WTC11 (cell line): ENCODE measurements at regions not wholly inside any gene's neighbourhood (a gene's known extent, or its start where the extent isn't known, plus 50 kb on each side); places are given as distances from the start of the nearest gene placed in this dataset.

Source experiments
- ATAC-seq: fragments of 200-7000 bp; cut with Tn5 transposase; 2 replicates; pipeline ENCODE4 v1.10.0; 2021; ENCODE audit warnings: mild to moderate bottlenecking, moderate library complexity
- CTCF ChIA-PET: fragments of 300-600 bp; sonication (Branson Sonifier 250); formaldehyde crosslinking; loops from one replicate; lab custom pipeline; 2021; ENCODE audit warnings: antibody characterized with exemption; lab: Charles Lee
- POLR2A ChIA-PET: fragments of 350-600 bp; sonication (Branson Sonifier 250); formaldehyde crosslinking; loops from one replicate; lab custom pipeline; 2021; ENCODE audit warnings: antibody characterized with exemption; lab: Charles Lee
- DNase-seq: peaks from one replicate; pipeline ENCODE4 v3.0.0; 2021; ENCODE audit warnings: low spot score
- H3K27ac Mint-ChIP-seq: 2 replicates; pipeline ENCODE4 v1.8.0; 2021; ENCODE audit warnings: mixed read lengths
- H3K27me3 Mint-ChIP-seq: 2 replicates; pipeline ENCODE4 v1.8.0; 2021; ENCODE audit warnings: low read depth, mild to moderate bottlenecking, moderate library complexity, mixed read lengths
- H3K36me3 Mint-ChIP-seq: 2 replicates; pipeline ENCODE4 v1.8.0; 2021; ENCODE audit warnings: mixed read lengths
- H3K4me1 Mint-ChIP-seq: 2 replicates; pipeline ENCODE4 v1.8.0; 2022; ENCODE audit warnings: mixed read lengths
- H3K4me3 Mint-ChIP-seq: 2 replicates; pipeline ENCODE4 v1.8.0; 2021; ENCODE audit warnings: mild to moderate bottlenecking, moderate library complexity, mixed read lengths
- H3K9me3 Mint-ChIP-seq: 2 replicates; pipeline ENCODE4 v1.8.0; 2021; ENCODE audit warnings: mixed read lengths
- E2F4 ChIP-seq: sonication (generic); formaldehyde crosslinking; IDR thresholded peaks from 2 replicates; pipeline ENCODE4 v1.8.1; 2022; ENCODE audit warnings: low read depth, mild to moderate bottlenecking, moderate library complexity, missing genetic modification reagents, borderline replicate concordance
- ESRRA ChIP-seq: sonication (generic); formaldehyde crosslinking; IDR thresholded peaks from 2 replicates; pipeline ENCODE4 v1.8.1; 2022; ENCODE audit warnings: mild to moderate bottlenecking, missing genetic modification reagents, borderline replicate concordance
- GTF2I ChIP-seq: fragments of 250-450 bp; sonication (Bioruptor Pico); conservative IDR thresholded peaks from 2 replicates; pipeline ENCODE4 v1.4.0; 2021; ENCODE audit warnings: mild to moderate bottlenecking
- HMGXB4 ChIP-seq: sonication (generic); formaldehyde crosslinking; IDR thresholded peaks from 2 replicates; pipeline ENCODE4 v1.8.1; 2023; ENCODE audit warnings: mild to moderate bottlenecking, moderate library complexity, missing genetic modification reagents
- NR2C2 ChIP-seq: sonication (generic); formaldehyde crosslinking; IDR thresholded peaks from 2 replicates; pipeline ENCODE4 v1.8.0; 2022; ENCODE audit warnings: mild to moderate bottlenecking, missing genetic modification reagents
- NR3C1 ChIP-seq: sonication (generic); formaldehyde crosslinking; conservative IDR thresholded peaks from 2 replicates; pipeline ENCODE4 v1.8.1; 2023; ENCODE audit warnings: low read depth, mild to moderate bottlenecking, missing genetic modification reagents
- USF2 ChIP-seq: sonication (generic); formaldehyde crosslinking; IDR thresholded peaks from 2 replicates; pipeline ENCODE4 v1.8.1; 2023; ENCODE audit warnings: mild to moderate bottlenecking, missing genetic modification reagents, moderate library complexity
- ZBTB21 ChIP-seq: sonication (generic); formaldehyde crosslinking; IDR thresholded peaks from 2 replicates; pipeline ENCODE4 v1.8.1; 2023; ENCODE audit warnings: mild to moderate bottlenecking, missing genetic modification reagents, borderline replicate concordance
- ZNF425 ChIP-seq: fragments of 250-450 bp; sonication (Bioruptor Pico); conservative IDR thresholded peaks from 2 replicates; pipeline ENCODE4 v1.9.0; 2021; ENCODE audit warnings: mild to moderate bottlenecking
- ZNF532 ChIP-seq: fragments of 250-450 bp; sonication (Bioruptor Pico); IDR thresholded peaks from 2 replicates; pipeline ENCODE4 v1.9.0; 2021; ENCODE audit warnings: mild to moderate bottlenecking, borderline replicate concordance
- TF ChIP-seq, protein P1 (sequence below): sonication (generic); formaldehyde crosslinking; IDR thresholded peaks from 2 replicates; pipeline ENCODE4 v1.8.0; 2022; ENCODE audit warnings: mild to moderate bottlenecking, missing genetic modification reagents
- TF ChIP-seq, protein P2 (sequence below): sonication (generic); formaldehyde crosslinking; IDR thresholded peaks from 2 replicates; pipeline ENCODE4 v1.8.0; 2023; ENCODE audit warnings: missing genetic modification reagents
- TF ChIP-seq, protein P3 (sequence below): fragments of 250-450 bp; sonication (Bioruptor Pico); IDR thresholded peaks from 2 replicates; pipeline ENCODE4 v1.9.0; 2021; ENCODE audit warnings: mild to moderate bottlenecking
- TF ChIP-seq, protein P4 (sequence below): sonication (generic); formaldehyde crosslinking; conservative IDR thresholded peaks from 2 replicates; pipeline ENCODE4 v1.8.1; 2023; ENCODE audit warnings: mild to moderate bottlenecking, low read depth, missing genetic modification reagents, moderate library complexity

DNA sequence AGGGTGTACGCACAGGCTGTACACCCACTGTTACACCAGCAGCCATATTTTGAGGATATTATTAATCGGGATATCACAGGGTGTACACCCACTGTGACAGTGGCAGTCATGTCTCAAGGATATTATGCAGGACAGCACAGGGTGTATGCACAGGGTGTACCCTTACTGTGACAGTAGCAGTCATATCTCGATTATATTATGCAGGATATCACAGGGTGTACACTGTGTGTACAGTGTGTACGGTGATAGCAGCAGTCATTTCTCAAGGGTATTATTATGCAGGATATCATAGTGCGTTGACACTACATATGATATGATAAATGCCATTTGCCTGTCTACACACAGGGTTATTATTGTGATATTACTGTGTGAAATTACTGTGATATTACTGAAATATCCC, 80.5 kb upstream of the SLC25A48 start:
- ChIA-PET CTCF (no interaction called here), POLR2A (no interaction called here)
- no peak for ATAC-seq
- no peaks in the 10 kb centered on the region for H3K36me3 Mint-ChIP-seq
- H3K27me3 Mint-ChIP-seq = no peaks in the 10 kb centered on the region; the same call in 1 of the 2 replicates
- no peak overlapping the region for H3K4me3 Mint-ChIP-seq
- peaks cover 8% of the 10 kb centered on the region; the same call in 1 of the 2 replicates for H3K9me3 Mint-ChIP-seq
- H3K4me1 Mint-ChIP-seq = peaks cover 3% of the 10 kb centered on the region
- TF ChIP-seq, protein P1, sequence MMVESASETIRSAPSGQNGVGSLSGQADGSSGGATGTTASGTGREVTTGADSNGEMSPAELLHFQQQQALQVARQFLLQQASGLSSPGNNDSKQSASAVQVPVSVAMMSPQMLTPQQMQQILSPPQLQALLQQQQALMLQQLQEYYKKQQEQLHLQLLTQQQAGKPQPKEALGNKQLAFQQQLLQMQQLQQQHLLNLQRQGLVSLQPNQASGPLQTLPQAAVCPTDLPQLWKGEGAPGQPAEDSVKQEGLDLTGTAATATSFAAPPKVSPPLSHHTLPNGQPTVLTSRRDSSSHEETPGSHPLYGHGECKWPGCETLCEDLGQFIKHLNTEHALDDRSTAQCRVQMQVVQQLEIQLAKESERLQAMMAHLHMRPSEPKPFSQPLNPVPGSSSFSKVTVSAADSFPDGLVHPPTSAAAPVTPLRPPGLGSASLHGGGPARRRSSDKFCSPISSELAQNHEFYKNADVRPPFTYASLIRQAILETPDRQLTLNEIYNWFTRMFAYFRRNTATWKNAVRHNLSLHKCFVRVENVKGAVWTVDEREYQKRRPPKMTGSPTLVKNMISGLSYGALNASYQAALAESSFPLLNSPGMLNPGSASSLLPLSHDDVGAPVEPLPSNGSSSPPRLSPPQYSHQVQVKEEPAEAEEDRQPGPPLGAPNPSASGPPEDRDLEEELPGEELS (CRISPR knock-in tag) = no peak
- TF ChIP-seq E2F4 (CRISPR knock-in tag) (no peak), GTF2I (CRISPR knock-in tag) (no peak), ZNF425 (CRISPR knock-in tag) (no peak), ZBTB21 (CRISPR knock-in tag) (no peak), ZNF532 (CRISPR knock-in tag) (no peak), ESRRA (CRISPR knock-in tag) (no peak), NR2C2 (CRISPR knock-in tag) (no peak), NR3C1 (CRISPR knock-in tag) (no peak), HMGXB4 (no peak), USF2 (no peak)
- TF ChIP-seq, protein P2, sequence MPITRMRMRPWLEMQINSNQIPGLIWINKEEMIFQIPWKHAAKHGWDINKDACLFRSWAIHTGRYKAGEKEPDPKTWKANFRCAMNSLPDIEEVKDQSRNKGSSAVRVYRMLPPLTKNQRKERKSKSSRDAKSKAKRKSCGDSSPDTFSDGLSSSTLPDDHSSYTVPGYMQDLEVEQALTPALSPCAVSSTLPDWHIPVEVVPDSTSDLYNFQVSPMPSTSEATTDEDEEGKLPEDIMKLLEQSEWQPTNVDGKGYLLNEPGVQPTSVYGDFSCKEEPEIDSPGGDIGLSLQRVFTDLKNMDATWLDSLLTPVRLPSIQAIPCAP (CRISPR knock-in tag) = no peak
- TF ChIP-seq, protein P3, sequence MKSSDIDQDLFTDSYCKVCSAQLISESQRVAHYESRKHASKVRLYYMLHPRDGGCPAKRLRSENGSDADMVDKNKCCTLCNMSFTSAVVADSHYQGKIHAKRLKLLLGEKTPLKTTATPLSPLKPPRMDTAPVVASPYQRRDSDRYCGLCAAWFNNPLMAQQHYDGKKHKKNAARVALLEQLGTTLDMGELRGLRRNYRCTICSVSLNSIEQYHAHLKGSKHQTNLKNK (CRISPR knock-in tag) = no peak
- TF ChIP-seq, protein P4, sequence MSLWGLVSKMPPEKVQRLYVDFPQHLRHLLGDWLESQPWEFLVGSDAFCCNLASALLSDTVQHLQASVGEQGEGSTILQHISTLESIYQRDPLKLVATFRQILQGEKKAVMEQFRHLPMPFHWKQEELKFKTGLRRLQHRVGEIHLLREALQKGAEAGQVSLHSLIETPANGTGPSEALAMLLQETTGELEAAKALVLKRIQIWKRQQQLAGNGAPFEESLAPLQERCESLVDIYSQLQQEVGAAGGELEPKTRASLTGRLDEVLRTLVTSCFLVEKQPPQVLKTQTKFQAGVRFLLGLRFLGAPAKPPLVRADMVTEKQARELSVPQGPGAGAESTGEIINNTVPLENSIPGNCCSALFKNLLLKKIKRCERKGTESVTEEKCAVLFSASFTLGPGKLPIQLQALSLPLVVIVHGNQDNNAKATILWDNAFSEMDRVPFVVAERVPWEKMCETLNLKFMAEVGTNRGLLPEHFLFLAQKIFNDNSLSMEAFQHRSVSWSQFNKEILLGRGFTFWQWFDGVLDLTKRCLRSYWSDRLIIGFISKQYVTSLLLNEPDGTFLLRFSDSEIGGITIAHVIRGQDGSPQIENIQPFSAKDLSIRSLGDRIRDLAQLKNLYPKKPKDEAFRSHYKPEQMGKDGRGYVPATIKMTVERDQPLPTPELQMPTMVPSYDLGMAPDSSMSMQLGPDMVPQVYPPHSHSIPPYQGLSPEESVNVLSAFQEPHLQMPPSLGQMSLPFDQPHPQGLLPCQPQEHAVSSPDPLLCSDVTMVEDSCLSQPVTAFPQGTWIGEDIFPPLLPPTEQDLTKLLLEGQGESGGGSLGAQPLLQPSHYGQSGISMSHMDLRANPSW (CRISPR knock-in tag) = no peak
- H3K27ac Mint-ChIP-seq = no peak overlapping the region
- DNase-seq = no peak
